Activated CD8-positive, alpha-beta memory T cell treated with anti-CD3 and anti-CD28 coated beads for 24 hours (primary cell): ENCODE measurements at regions not wholly inside any gene's neighbourhood (a gene's known extent, or its start where the extent isn't known, plus 50 kb on each side); places are given as distances from the start of the nearest gene placed in this dataset.
"Not testable (repeated sequence)": the region's sequence is repeated elsewhere in the genome, so short reads cannot be mapped to it uniquely, and the experiment has no call there.

ENCODE experiments used
- DNase-seq: peaks from one replicate; pipeline ENCODE4 v3.0.0-alpha.2; 2020

DNA sequence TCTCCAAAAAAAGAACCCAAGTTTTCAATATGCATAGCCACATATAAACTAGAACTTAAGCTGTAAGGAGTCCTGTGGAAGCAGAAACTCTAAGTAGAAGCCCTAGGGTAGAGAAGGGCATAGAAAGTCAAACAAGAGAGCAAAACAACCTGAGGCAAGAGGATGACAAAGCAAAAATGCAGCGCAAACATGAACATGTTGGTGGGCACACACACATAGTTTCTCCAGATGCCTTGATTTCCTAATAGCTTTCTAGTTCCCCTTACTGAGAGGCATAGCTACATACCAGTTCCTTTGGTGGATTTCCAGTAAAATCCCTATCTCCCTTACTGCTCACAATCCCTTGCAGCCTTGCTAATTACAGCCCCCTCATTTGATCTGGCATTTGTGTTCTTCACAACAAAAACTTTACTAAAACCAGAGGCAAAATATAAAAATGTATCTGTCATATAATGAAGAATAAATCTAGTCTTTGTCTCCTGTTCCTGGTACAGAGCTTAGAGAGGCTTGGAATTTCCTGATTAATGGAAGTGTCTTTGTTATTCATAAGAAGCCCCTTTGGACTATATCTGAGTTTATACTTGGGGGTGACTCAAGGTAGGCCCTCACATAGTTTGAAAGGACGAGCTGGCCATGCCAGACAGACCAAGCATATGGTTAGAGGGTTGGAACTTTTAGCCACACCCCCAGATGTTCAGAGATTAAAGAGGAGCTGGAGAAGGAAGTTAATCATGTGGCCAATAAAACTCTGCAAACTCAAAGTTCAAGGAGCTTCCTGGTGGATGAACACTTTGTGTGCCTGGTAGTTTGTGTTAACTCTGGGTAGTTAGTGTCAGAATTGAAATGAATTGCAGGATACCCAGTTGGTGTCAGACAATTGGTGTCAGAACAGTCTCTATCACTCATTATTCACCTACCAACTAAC, 52.7 kb upstream of the ZCCHC13 start:
- no peak for DNase-seq

DNA sequence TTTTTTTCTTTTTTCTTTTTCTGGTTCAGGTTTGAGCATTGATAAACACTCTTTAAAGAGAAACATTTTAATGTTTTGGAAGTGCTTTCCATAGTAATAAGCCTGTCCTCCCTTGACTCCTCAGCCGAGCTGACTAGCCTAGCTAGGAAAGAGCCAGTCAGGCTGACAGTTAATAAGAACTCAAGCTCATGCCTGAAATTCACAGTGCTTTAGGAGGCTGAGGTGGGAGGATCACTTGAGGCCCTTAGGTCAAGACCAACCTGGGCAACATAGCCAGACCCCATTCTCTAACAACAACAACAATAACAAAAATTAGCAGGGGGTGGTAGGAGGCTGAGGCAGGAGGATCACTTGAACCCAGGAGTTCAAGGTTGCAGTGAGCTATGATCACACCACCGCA, 53.4 kb upstream of the ZCCHC13 start:
- no peak for DNase-seq

DNA sequence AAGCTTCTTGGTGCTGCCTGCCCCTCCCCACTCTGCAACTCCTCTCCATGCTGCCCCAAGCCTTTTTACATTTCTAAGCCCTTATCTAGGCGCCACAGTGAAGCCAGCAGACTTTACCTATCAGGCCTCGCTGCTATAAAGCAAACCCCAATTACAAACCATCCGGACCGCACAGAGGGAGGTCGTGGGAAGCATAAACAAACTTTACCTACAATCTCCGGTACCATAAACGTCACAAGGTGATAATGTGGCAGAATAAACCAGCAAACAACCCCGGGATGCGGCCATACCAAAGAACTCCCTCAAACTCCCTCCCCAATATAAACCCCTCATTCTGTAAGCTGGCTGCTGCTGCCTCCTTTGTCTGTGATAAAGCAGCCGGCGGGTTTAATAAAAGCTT, 54.0 kb upstream of the ZCCHC13 start:
- no peak for DNase-seq

DNA sequence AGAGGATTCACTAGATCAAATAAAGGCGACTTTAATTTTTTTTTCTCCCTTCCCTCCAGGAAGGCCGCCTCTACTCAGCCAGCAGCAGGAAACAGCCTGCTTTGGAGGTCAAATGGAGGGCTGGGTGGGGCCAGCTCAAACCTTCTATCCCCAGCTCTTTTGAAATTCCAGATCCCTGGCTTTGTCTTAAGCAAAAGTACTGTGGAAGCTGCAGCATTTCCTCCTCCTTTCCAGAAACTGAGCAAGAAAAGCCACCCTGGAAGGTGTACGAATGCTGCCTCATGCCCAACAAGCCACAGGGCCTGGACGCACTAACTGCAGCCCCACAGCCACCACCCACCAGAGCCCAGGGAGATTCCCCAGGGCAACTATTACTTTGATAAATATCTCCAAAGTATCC, 55.1 kb upstream of the ZCCHC13 start:
- no peak for DNase-seq

DNA sequence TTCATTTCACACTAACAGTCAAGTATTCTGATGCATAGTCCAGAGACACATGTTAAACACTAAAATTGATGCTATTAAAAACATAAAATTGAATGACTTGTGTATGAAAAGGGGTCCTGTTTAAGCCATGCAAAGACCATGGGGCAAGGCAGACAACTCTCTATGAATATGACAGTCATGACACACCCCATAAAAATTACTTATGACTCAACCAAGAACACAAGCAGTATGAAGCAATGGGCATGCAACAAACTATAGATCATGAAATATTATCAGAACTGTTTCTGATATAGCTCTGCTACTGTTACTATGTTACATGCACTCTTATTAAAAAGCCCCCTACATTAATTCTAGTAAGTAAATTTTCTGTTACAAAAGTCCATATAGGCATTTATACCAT, 57.5 kb upstream of the ZCCHC13 start:
- no peak for DNase-seq

DNA sequence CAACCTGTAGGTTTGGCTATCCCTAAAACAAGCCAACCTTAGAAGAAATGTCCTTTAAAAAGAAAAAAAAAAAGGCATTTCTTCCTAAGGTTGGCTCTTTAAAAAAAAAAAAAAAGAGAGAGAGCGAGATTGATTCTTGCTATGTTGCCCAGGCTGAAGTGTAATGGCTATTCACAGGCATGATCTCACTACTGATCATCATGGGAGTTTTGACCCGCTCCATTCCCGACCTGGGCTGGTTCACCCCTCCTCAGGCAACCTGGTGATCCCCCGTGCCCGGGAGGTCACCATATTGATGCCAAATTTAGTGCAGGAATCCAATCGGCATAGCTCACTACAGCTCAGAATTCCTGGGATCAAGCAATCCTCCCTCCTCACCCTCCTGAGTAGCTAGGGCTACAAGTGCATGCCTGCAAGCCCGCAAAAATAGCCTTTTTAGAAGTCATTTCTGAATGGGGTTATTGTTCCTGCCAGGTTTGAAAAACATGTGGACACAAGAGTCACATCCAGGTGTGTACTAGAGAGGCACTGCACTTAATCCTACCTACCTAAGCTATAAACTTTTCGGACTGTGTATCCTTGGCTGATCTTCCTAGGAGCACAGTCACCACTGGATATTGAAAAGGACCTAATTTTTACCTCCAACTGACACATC, 61.4 kb upstream of the ZCCHC13 start:
- no peak for DNase-seq

DNA sequence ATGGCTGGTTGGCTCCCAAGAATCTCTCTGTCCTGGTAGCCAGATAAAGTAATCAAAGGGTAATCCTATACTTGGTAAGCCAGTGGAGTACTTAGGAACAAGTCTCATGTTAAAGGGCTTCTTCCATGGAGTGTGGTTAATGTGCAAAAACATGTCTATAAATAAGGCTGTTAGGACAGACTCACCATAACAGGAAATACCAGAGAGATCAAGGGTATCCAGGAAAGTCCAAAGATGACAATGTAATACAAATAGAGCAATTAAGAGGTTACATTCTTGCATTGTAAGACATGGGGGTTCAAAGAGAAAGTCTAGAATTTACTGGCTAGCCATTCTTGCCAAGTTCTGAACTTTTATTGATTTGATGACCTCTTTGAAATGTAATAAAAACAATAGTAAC, 61.9 kb upstream of the ZCCHC13 start:
- DNase-seq: no peak

DNA sequence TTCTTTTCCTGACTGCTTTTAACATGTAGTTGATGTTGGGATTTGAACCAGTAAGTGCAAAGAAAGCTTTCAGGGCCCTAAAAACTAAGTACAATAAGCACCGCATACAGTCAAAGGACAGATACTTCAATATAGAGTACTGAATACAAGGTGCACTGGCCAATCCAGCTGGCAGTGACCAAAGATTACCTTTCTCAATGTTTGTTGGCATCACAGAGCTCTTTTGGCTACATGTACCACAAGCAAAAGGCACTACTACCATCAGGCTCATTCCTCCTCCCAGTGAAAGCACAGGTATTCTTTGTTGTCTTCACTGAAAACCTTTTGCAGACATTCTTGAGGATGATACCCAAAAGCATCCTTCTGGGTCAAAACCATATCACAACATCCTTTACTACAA, 65.2 kb upstream of the ZCCHC13 start:
- DNase-seq: no peak

DNA sequence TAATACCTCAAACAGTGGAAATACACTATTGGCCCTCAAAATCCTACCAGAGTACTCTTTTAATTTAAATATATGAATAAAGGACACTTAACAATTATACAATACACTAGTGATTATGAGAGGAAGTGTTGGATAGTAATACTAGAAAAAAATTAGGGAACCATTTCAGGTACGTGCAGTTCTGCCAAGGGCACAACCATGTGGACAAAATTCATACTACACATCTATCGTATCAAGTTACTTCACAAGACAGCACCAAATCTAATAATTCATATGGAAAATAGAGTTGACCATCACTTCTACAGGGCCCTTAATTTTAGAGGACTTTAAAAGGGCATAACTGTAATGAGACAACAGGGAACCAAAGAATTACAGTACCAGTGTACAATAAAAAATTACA, 69.2 kb upstream of the ZCCHC13 start:
- DNase-seq: no peak

DNA sequence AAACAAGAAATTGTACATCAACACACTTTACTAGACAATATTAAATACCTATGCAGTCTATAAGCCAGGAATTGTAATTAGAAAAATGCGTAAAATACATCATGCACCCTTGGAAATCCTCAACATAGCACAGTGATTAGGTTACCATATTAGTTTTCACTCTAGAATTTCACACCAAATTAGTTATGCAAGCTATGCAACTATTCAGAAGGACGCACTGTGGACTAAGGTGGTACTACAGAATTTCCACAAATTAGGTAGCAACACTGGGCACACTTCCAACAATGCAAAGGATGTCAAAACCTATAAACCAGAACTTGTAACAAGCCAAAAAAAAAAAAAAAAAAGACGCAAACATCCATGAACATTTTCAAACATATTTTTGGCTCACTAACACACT, 71.1 kb upstream of the ZCCHC13 start:
- no peak for DNase-seq

DNA sequence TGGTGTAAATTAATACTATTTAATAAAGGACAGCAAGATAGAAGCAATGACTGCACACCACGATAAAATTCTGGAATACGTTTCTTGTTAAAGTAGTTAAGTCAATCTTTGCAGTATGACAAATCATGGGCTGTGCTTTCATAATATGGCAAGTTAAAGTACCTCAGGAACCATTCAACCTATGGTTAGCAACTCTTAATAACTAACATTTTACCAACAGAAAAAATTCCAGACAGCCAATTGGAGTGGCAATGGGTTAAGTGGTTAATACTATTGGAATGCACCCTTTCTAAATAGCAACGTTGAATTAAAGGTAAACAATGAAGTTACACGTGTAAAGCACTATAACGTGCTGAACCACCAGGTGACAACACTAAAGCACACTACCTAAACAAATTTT, 72.4 kb upstream of the ZCCHC13 start:
- DNase-seq: no peak

DNA sequence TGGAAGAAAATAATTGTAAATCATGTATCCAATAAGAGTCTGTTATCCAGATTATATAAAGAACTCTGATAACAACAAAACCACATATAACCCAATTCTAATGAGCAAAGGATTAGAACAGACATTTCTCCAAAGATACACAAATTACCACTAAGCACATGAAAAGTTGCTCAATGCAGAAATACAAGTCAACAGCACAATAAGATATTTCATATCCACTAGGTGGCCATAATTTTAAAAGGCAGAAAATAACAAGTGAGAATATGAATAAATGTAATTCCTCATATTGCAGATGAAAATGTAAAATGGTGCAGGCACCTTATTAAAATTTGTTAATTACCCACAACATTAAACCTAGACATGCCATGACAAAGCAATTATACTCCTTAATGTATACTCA, 73.9 kb upstream of the ZCCHC13 start:
- no peak for DNase-seq

DNA sequence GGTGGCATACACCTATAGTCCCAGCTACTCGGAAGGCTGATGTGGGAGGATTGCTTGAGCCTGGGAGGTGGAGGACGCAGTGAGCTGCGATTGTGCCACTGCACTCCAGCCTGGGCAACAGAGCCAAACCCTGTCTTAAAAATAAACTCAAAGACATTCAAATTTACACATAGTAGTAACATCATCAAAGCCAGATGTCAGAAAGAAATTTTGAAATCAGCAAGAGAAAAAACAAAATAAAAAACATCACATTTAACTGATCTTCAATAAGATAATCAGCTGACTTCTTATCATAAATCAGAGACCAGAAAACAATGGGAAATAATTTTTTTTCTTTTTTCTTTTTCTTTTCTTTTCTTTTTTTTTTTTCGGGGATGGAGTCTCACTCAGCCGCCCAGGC, 78.9 kb upstream of the ZCCHC13 start:
- no peak for DNase-seq

DNA sequence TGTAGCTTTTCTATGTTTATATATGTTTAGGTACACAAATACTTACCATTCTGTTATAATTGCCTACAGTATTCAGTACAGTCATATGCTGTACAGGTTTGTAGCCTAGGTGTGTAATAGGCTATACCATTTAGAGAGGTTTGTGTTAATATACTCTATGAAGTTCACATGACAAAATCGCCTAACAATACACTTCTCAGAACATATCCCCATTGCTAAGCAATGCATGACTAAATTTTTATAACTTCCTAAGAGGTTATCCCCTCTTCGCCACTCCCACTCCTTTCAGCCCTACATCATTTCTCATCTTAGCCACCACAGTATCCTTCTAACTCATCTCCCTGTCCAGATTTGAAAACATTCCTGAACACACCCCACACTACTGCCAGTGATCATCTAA, 83.7 kb upstream of the ZCCHC13 start:
- no peak for DNase-seq

DNA sequence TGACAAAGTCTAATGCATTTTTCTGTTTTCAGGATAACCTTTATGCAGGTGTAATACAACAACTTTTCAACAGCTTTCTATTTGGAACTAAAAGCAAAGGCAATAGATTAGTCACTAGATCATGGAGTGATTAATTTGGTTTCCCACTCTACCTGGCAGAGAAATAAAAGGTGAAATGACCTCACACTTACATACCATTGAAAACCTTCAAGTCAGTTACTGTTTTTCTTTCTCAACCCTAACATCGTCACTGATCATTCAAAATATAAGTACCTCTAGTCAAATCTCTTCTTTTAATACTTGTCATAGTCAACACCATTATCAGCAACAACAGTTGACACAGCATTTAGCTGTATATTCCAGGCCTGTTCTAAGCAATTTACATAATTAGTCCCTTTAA, 85.1 kb upstream of the ZCCHC13 start:
- DNase-seq: no peak

DNA sequence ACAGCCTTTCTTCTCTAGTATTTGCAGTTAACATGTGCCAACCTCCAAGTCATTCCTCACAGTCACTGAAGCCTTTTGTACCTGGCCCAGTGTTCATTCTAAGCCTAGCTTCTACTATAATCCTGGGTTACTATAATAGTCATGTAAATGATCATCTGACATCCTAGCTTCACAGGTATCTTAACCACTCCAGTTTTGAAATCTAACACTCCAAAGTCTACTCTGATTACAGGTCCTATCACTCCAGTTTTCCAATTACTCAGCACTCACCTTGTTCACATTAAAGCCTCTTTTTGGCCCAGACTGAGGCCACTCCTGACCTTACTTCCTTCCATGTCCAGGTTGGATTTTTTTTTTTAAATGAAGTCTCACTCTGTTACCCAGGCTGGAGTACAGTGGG, 87.6 kb upstream of the ZCCHC13 start:
- no peak for DNase-seq

DNA sequence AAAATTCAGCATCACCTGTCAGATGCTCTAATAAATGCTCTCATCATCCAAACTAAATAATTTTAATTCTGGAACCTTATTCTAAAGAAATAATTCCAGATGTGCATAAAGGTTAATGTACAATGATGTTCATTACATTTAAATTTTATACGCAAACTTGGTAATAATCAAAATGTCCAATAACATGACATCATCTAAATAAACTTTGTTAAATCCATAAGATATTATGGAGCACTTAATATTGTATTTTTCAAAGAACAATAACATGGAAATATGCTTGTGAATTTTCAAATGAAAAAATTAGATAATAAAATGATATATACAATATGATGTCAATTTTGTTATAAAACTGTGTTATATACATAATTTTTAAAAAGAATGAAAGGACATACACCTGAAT, 92.1 kb upstream of the ZCCHC13 start:
- no peak for DNase-seq

DNA sequence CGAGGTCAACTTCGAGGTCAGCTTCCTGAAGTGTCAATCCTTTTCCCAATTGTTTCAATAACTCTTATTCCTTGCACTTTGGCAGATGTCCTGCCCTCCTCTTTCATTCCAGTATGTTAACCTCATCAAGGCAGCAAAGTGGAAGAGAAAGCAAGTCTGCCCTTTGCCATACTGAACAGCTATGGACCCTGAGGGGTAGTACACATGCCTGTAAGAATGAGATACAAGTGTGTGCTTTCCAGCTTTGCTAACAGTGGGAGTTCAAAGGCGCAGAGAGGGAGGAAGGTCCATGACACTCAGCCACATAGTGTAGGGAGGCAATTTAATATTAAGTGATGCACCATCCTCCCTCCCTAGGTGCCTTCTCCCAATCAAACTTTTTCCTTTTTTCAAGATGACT, 96.4 kb upstream of the ZCCHC13 start:
- DNase-seq: no peak

DNA sequence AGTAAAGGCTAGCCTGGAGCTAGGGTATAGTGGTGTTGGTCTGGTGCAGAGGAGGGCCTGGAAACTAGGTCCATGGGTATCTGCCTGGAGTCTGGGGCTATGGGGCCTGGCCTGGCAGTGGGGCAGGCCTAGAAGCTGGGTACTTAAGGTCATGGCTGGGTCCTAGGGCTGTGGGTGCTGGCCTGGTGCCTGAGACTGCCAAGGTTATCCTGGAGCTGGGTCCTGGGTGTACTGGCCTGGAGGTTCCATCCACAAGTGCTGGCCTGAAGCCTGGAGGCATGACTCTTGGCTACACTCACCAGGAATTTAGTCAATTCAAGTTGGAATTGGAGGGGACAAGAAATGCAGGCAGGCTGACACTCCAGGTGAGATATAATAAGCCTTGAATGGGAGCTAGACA, 108.4 kb upstream of the ZCCHC13 start:
- no peak for DNase-seq

DNA sequence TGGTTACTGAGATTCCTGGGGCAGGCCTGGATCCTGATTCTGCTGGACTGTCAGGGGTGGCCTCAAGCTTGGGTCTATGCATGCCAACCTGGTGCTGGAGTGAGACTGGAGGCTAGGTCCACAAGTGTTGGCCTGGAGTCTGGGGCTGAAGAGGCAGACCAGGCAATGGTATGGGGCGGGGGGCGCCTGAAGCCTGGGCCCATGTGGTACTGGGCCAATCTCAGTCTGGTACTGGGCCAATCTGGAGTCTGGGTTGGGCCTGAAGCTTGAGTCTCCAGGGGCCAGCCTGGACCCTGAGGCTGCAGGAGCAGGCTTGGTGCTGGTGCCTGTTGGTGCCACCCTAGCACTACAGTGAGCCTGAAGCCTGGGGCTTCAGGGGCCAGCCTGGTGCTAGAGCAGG, 108.9 kb upstream of the ZCCHC13 start:
- no peak for DNase-seq

DNA sequence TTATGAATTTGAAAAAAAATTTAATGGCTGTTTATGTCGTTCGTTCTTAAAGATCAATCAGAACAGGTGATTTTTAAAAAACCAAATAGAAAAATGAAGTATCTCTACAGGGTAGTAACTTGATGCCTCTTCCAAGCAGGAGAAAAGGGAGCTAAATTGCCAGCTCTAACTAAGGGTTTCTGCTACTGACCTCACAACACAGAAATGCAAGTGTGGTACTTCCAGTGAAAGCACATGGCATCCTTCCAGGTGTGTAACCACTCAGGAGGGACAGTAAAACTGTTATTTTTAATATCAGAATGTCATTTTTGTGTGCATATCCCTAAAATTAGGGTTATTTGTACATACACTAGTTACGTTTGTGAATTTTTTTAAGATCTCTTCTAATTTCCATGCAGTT, 116.8 kb upstream of the ZCCHC13 start:
- no peak for DNase-seq

DNA sequence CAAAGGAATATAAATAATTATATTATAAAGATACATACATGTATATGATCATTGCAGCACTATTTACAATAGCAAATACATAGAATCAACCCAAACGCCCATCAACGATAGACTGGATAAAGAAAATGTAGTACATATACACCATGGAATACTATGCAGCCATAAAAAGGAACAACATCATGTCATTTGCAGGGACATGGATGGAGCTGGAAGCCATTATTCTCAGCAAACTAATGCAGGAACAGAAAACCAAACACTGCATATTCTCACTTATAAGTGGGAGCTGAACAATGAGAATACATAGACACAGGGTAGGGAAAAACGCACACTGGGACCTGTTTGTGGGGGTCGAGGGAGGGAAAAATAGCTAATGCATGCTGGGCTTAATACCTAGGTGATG, 120.9 kb upstream of the ZCCHC13 start:
- DNase-seq: not testable (repeated sequence)

DNA sequence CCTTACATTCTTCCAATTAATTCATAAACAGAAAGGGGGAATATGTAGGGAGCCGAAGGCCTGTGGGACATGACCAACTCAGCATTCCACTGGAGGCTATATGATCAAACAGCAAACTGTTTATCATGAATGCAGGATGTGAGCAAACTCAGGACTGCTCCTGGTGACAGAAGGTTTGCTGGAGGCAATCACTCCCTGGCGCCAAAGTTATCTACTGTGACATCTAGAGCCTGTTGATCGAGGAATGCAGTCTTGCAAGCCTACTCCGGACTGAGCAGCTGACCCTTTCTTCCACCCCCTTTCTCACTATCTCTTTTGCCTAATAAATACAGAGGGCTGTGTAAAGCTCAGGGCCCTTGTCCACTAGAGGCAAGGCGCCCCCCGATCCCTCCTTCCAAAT, 122.0 kb upstream of the ZCCHC13 start:
- DNase-seq: not testable (repeated sequence)

DNA sequence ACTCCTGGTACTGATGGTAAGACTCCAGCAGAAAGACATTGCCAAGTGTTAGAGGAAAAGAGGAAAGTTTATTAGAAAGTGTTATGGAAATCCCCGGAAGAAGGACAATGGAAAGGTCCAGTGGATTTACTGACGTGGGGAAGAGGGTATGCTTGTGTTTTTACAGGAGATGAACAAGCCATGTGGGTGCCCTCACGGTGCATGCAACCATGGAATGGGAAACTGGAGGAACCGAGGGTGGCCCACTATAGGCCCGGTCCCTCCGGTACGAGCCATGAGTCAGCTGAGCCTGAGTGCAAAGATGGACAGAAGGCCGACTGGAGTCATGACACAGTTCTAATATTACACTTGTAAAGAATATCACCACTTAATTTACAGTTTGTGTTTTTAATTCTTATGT, 123.3 kb upstream of the ZCCHC13 start:
- no peak for DNase-seq

DNA sequence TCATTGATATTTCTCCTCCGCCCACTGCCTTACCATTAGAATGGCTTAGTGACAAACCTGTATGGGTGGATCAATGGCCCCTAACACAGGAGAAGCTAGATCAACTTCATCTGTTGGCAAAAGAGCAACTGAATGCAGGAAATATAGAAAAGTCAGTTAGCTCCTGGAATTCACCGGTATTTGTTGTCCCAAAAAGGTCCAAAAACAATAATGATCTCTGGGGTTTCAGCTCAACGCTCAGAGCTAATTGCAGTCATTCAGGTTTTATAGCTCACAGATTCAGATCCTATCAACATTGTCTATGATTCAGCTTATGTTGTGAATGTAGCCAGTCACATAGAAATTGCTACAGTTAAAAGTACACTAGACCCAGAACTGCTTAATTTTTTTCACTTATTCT, 124.0 kb upstream of the ZCCHC13 start:
- DNase-seq: no peak
